MCF 10A (cell line): ENCODE measurements at regions not wholly inside any gene's neighbourhood (a gene's known extent, or its start where the extent isn't known, plus 50 kb on each side); places are given as distances from the start of the nearest gene placed in this dataset.
A peak's percentile ranks its signal among the peaks of the same experiment; 100 is the strongest.

Experiments
- BruUV-seq: library from RNA; stranded (reverse); fragments of 400-500 nt; replicated peaks from 2 replicates; lab custom pipeline; 2021; lab: Mats Ljungman, UMichigan
- CTCF ChIA-PET: fragments of 300-600 bp; sonication (Branson Sonifier 250); formaldehyde crosslinking; extraction: SDS; loops from one replicate; lab custom pipeline; 2021; ENCODE audit warnings: antibody characterized with exemption, inconsistent platforms; lab: Yijun Ruan, JAX
- POLR2A ChIA-PET: fragments of 300-600, 350-650 bp; sonication (Branson Sonifier 250); formaldehyde crosslinking; extraction: SDS; loops from one replicate; lab custom pipeline; 2020; ENCODE audit warnings: antibody characterized with exemption, inconsistent platforms; lab: Yijun Ruan, JAX
- DNase-seq: peaks from one replicate; pipeline ENCODE4 v3.0.0-alpha.2; 2018; ENCODE audit not compliant: unreplicated experiment
- H3K27ac Mint-ChIP-seq: one replicate; pipeline ENCODE4 v1.8.0; 2022; ENCODE audit warnings: mild to moderate bottlenecking, low read depth, mixed read lengths; ENCODE audit not compliant: unreplicated experiment
- H3K27me3 Mint-ChIP-seq: one replicate; pipeline ENCODE4 v1.8.0; 2022; ENCODE audit warnings: mixed read lengths; ENCODE audit not compliant: insufficient read depth, unreplicated experiment
- H3K36me3 Mint-ChIP-seq: one replicate; pipeline ENCODE4 v1.8.0; 2022; ENCODE audit warnings: mild to moderate bottlenecking, moderate library complexity, mixed read lengths; ENCODE audit not compliant: insufficient read depth, unreplicated experiment
- H3K4me1 Mint-ChIP-seq: one replicate; pipeline ENCODE4 v1.8.0; 2022; ENCODE audit warnings: mixed read lengths; ENCODE audit not compliant: insufficient read depth, unreplicated experiment
- H3K4me3 Mint-ChIP-seq: one replicate; pipeline ENCODE4 v1.8.0; 2022; ENCODE audit warnings: mild to moderate bottlenecking, moderate library complexity, mixed read lengths; ENCODE audit not compliant: unreplicated experiment
- H3K9me3 Mint-ChIP-seq: one replicate; pipeline ENCODE4 v1.8.0; 2022; ENCODE audit warnings: mixed read lengths; ENCODE audit not compliant: unreplicated experiment
- intact Hi-C: fragments of 100-400 bp; cut with micrococcal nuclease; formaldehyde crosslinking; loops from 2 replicates; pipeline ENCODE4 v1.14.1; 2022
- TF ChIP-seq, protein P1 (sequence below): fragments of 200-600 bp; IDR thresholded peaks from one replicate; pipeline ENCODE4 v1.8.0; 2022; ENCODE audit warnings: antibody characterized with exemption, mild to moderate bottlenecking; ENCODE audit not compliant: unreplicated experiment

DNA sequence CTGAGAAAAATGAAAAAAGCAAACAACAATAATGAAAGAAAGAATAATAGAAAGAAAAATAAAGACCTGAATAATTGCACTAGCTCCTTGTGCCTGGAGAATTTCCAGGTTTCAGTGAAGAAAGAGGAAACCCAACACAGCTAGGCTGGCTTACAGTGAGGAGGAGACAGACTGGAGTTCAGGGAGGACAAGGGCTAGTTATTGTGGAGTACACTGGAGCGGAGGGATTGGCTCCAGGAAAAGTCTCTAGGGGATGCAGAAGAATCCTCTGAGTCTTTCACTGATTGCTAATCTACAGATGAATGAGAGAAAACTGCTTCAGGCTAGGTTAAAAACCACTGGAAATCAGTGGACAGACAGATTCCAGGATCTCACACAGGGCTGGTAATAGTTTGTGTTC is 163.6 kb upstream of the RBMS1 start:
- Mint-ChIP-seq H3K9me3 (no peaks in the 10 kb centered on the region), H3K27ac (no peak overlapping the region), H3K4me3 (no peak overlapping the region), H3K4me1 (peaks cover 8% of the 10 kb centered on the region), H3K27me3 (no peaks in the 10 kb centered on the region), H3K36me3 (no peaks in the 10 kb centered on the region)
- TF ChIP-seq, protein P1, sequence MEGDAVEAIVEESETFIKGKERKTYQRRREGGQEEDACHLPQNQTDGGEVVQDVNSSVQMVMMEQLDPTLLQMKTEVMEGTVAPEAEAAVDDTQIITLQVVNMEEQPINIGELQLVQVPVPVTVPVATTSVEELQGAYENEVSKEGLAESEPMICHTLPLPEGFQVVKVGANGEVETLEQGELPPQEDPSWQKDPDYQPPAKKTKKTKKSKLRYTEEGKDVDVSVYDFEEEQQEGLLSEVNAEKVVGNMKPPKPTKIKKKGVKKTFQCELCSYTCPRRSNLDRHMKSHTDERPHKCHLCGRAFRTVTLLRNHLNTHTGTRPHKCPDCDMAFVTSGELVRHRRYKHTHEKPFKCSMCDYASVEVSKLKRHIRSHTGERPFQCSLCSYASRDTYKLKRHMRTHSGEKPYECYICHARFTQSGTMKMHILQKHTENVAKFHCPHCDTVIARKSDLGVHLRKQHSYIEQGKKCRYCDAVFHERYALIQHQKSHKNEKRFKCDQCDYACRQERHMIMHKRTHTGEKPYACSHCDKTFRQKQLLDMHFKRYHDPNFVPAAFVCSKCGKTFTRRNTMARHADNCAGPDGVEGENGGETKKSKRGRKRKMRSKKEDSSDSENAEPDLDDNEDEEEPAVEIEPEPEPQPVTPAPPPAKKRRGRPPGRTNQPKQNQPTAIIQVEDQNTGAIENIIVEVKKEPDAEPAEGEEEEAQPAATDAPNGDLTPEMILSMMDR, result no peak
- ChIA-PET POLR2A (interaction anchor here (1.3 kb wide), 1 partner anchor 38 kb away, joined by 4 read pairs; no protein-coding TSS in a partner anchor), CTCF (no interaction called here)
- no peak for DNase-seq
- intact Hi-C loops, result no loop called here
- BruUV-seq, result no TSS peak

- Mint-ChIP-seq H3K9me3 (no peaks in the 10 kb centered on the region), H3K36me3 (no peaks in the 10 kb centered on the region), H3K4me1 (no peaks in the 10 kb centered on the region), H3K27ac (no peak overlapping the region), H3K27me3 (no peaks in the 10 kb centered on the region), H3K4me3 (no peak overlapping the region)
- ChIA-PET POLR2A (no interaction called here), CTCF (interaction anchor here (0.7 kb wide), 1 partner anchor 149 kb away, joined by 3 read pairs; no protein-coding TSS in a partner anchor)
- no peak for DNase-seq
- TF ChIP-seq, protein P1, result no peak
- BruUV-seq, result no TSS peak
- intact Hi-C loops, result no loop called here
These were observed 165.2 kb upstream of the RBMS1 start for GRCh38 chr2:160658851-160659250.

DNA sequence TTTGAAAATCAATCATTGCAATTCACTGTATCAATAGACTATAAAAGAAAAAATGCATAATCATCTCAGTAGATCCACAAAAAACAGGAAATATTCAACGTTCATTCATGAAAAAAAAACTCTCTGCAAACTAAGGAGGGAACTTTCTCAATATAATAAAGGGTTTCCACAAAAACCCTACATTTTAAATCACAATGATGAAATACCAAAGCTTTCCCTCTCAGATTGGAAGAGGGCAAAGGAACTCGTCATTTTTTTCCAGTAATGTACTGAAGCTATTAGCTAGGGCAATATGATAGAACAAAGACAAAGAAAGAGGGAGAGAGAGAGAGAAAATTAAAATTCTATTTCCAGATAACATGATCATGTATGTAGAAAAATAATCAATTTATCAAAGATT is 167.1 kb upstream of the RBMS1 start:
- Mint-ChIP-seq H3K4me1 (peaks cover 17% of the 10 kb centered on the region), H3K36me3 (no peaks in the 10 kb centered on the region), H3K9me3 (no peaks in the 10 kb centered on the region), H3K4me3 (no peak overlapping the region), H3K27me3 (no peaks in the 10 kb centered on the region), H3K27ac (no peak overlapping the region)
- BruUV-seq, result no TSS peak
- intact Hi-C loops, result loop anchor here (10.0 kb wide), 1 partner anchor 166 kb away; the partner anchor contains the start of gene RBMS1
- TF ChIP-seq, protein P1, result no peak
- POLR2A ChIA-PET, result no interaction called here
- CTCF ChIA-PET, result no interaction called here
- no peak for DNase-seq

- no peak for DNase-seq
- no peak overlapping the region for H3K4me3 Mint-ChIP-seq
- intact Hi-C loops, result loop anchor here (5.0 to 10.0 kb wide), 2 partner anchors 170 to 237 kb away; partner anchors contain the start of gene RBMS1
- peaks cover 35% of the 10 kb centered on the region for H3K4me1 Mint-ChIP-seq
- no TSS peak for BruUV-seq
- H3K27ac Mint-ChIP-seq, result peak overlapping the region; percentile 6
- ChIA-PET CTCF (no interaction called here), POLR2A (interaction anchor here (0.7 kb wide), 1 partner anchor 13 kb away, joined by 4 read pairs; no protein-coding TSS in a partner anchor)
- no peaks in the 10 kb centered on the region for H3K36me3 Mint-ChIP-seq
- no peaks in the 10 kb centered on the region for H3K27me3 Mint-ChIP-seq
- no peaks in the 10 kb centered on the region for H3K9me3 Mint-ChIP-seq
- TF ChIP-seq, protein P1, result no peak
These were observed 171.1 kb upstream of the RBMS1 start for GRCh38 chr2:160664603-160665140.
